Mammary epithelial cell (primary cell): ENCODE measurements at regions not wholly inside any gene's neighbourhood (a gene's known extent, or its start where the extent isn't known, plus 50 kb on each side); places are given as distances from the start of the nearest gene placed in this dataset.

Source experiments
- CTCF ChIP-seq, 2 donors: IDR thresholded peaks in 1 of 2; conservative IDR thresholded peaks in 1 of 2; 2 replicates each; pipeline ENCODE4 v1.5.1; 2011 to 2012; ENCODE audit warnings: inconsistent platforms in 2 of 2, low read length in 2 of 2, mild to moderate bottlenecking in 2 of 2, control low read depth in 1 of 2, low read depth in 1 of 2; ENCODE audit not compliant: insufficient read depth in 1 of 2; ENCODE audit errors: extremely low read depth in 1 of 2
- EZH2 ChIP-seq: IDR thresholded peaks from 2 replicates; pipeline ENCODE4 v1.6.1; 2012; ENCODE audit warnings: low read length, inconsistent platforms, borderline replicate concordance

- TF ChIP-seq EZH2, result no peak
- TF ChIP-seq CTCF (conservative IDR thresholded peaks at IDR 0.05 in 1 of 2, IDR thresholded peaks at IDR 0.05 in 1 of 2; ENCODE audit: extremely low read depth in 1 of 2, insufficient read depth in 1 of 2, low read depth in 1 of 2, low read length in 2 of 2), result no peak
Measured at GRCh38 chrX:35743331-35743730, 54.8 kb upstream of the MAGEB16 start.
